ENCODE measurements at regions not wholly inside any gene's neighbourhood (a gene's known extent, or its start where the extent isn't known, plus 50 kb on each side); places are given as distances from the start of the nearest gene placed in this dataset.

- TF ChIP-seq CTCF (IDR thresholded peaks at IDR 0.05 in 8 of 11, conservative IDR thresholded peaks at IDR 0.05 in 3 of 11), result no peak
- no peak for TF ChIP-seq POLR2A (IDR thresholded peaks at IDR 0.05)
- no peak for TF ChIP-seq POLR2AphosphoS5 (IDR thresholded peaks at IDR 0.05)
These were observed 194.5 kb upstream of the RGS6 start for GRCh38 chr14:71737760-71738159.
